ENCODE measurements at regions not wholly inside any gene's neighbourhood (a gene's known extent, or its start where the extent isn't known, plus 50 kb on each side); places are given as distances from the start of the nearest gene placed in this dataset.

DNA sequence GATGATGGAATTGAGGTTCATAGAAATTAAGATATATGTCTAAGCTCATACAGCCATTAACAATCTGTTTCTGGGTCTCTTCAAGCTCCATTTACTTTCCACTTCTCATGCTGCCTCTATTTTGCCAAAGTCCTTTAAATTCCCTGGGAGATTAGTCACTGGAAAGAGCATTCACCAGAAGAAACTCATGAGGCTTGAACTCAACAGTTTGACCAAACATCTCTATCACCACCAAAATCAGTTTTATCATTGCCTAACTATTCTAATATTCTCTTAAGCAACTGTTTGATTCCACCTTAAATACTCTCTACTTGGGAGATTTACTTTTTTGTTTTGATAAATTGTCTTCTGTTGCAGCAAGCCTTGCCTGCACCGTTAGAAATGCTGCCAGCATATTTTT lies 881.3 kb downstream of the KCNA4 start:
- Mint-ChIP-seq H3K27me3 (ENCODE audit: low read depth) (no peaks in the 10 kb centered on the region), H3K4me1 (no peaks in the 10 kb centered on the region), H3K27ac (no peak overlapping the region), H3K9me3 (no peaks in the 10 kb centered on the region), H3K36me3 (ENCODE audit: low read depth) (no peaks in the 10 kb centered on the region), H3K4me3 (no peak overlapping the region)
- TF ChIP-seq, protein P1, sequence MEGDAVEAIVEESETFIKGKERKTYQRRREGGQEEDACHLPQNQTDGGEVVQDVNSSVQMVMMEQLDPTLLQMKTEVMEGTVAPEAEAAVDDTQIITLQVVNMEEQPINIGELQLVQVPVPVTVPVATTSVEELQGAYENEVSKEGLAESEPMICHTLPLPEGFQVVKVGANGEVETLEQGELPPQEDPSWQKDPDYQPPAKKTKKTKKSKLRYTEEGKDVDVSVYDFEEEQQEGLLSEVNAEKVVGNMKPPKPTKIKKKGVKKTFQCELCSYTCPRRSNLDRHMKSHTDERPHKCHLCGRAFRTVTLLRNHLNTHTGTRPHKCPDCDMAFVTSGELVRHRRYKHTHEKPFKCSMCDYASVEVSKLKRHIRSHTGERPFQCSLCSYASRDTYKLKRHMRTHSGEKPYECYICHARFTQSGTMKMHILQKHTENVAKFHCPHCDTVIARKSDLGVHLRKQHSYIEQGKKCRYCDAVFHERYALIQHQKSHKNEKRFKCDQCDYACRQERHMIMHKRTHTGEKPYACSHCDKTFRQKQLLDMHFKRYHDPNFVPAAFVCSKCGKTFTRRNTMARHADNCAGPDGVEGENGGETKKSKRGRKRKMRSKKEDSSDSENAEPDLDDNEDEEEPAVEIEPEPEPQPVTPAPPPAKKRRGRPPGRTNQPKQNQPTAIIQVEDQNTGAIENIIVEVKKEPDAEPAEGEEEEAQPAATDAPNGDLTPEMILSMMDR (IDR thresholded peaks at IDR 0.05; ENCODE audit: unreplicated experiment in 3 of 3) = no peak

DNA sequence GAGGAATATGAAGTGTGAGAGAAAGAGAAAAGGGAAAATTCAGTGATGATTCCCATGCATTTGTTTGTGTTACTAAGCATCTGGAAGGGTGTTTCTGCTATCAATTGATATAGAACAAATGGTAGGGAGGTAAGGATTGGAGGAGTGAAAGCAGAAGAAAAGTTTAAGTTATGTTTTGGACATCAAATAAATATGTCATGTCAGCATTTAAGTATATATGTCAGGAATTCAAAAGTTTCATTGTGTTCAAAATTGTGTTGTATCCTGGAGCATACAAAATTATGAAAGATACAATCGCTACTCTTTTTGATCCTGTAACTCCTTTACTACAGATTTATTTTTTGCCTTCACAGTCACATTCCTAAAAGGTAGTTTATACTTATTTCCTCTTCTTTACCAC lies 885.8 kb downstream of the KCNA4 start:
- H3K9me3 Mint-ChIP-seq = no peaks in the 10 kb centered on the region
- H3K27ac Mint-ChIP-seq = no peak overlapping the region
- TF ChIP-seq, protein P1 (IDR thresholded peaks at IDR 0.05; ENCODE audit: unreplicated experiment in 3 of 3) = no peak
- no peaks in the 10 kb centered on the region for H3K36me3 Mint-ChIP-seq (ENCODE audit: low read depth)
- H3K4me1 Mint-ChIP-seq = no peaks in the 10 kb centered on the region
- no peaks in the 10 kb centered on the region for H3K27me3 Mint-ChIP-seq (ENCODE audit: low read depth)
- no peak overlapping the region for H3K4me3 Mint-ChIP-seq

DNA sequence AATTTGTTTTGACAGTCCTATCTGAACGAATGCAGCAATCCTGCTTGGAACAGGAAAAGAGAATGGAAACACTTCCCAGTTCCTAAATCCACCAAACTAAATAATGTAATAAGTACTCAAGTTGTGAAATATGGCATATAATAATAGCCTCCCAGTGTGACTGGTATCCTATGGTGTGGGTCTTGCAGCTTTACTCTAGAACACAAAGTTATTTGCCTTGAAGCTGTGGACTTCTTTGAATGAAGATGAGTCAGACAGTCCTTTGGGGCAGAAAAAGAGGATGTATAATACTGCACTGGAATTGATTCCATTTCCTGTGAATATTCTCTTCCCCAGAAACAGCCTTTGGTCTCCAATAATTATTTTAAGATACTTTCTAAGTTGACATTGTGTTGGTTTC lies 887.0 kb downstream of the KCNA4 start:
- Mint-ChIP-seq H3K27ac (no peak overlapping the region), H3K4me3 (no peak overlapping the region), H3K9me3 (no peaks in the 10 kb centered on the region), H3K36me3 (ENCODE audit: low read depth) (no peaks in the 10 kb centered on the region), H3K4me1 (no peaks in the 10 kb centered on the region), H3K27me3 (ENCODE audit: low read depth) (no peaks in the 10 kb centered on the region)
- TF ChIP-seq, protein P1 (IDR thresholded peaks at IDR 0.05; ENCODE audit: unreplicated experiment in 3 of 3) = no peak

DNA sequence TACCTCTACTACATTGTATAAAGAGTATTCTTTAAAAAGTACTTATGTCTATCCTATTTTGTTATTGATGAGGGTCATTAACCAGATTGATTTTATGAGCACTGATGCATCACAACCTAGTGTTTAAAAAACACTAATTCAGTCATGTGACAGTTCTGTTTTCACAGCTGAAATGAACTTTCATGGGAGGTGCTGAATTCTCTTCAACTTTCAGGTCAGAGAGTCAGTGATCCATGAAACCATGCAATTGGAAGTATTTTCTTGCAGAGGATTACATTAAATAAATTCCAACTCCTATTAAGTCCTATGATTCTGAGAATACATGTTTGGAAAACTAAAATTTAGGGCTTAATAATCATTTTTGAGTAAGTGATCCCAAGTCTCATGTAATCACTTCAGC lies 889.4 kb downstream of the KCNA4 start:
- no peaks in the 10 kb centered on the region for H3K27me3 Mint-ChIP-seq (ENCODE audit: low read depth)

DNA sequence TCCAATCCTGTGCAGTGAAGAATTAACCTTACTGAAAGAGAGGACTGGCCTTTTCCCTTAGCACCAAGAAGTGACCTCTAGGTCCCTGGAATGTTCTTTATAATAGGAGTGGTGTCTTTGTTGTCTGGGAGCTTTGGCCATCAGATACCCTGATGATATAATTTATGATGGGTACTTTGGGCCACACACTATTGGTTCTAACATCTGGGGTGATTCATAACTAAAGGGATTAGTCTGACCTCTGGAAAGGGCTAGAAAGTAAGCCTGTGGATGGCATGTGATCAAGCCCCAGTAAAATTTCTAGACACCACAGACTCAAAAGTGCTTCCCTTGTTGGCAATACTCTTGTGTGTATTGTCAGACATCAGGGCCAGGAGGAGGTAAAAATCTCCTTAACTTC lies 891.2 kb downstream of the KCNA4 start:
- no peak overlapping the region for H3K27ac Mint-ChIP-seq
- TF ChIP-seq, protein P1 (IDR thresholded peaks at IDR 0.05; ENCODE audit: unreplicated experiment in 3 of 3) = no peak
- H3K9me3 Mint-ChIP-seq = no peaks in the 10 kb centered on the region
- H3K4me3 Mint-ChIP-seq = no peak overlapping the region
- no peaks in the 10 kb centered on the region for H3K27me3 Mint-ChIP-seq (ENCODE audit: low read depth)
- H3K4me1 Mint-ChIP-seq = no peaks in the 10 kb centered on the region
- no peaks in the 10 kb centered on the region for H3K36me3 Mint-ChIP-seq (ENCODE audit: low read depth)

More for the DNA sequence above, 889.4 kb downstream of the KCNA4 start:
- Mint-ChIP-seq H3K27ac (peak overlapping the region in 1 of 3 experiments; percentile 50), H3K4me3 (no peak overlapping the region), H3K9me3 (no peaks in the 10 kb centered on the region), H3K36me3 (ENCODE audit: low read depth) (no peaks in the 10 kb centered on the region), H3K4me1 (no peaks in the 10 kb centered on the region)
- TF ChIP-seq, protein P1 (IDR thresholded peaks at IDR 0.05; ENCODE audit: unreplicated experiment in 3 of 3) = no peak

DNA sequence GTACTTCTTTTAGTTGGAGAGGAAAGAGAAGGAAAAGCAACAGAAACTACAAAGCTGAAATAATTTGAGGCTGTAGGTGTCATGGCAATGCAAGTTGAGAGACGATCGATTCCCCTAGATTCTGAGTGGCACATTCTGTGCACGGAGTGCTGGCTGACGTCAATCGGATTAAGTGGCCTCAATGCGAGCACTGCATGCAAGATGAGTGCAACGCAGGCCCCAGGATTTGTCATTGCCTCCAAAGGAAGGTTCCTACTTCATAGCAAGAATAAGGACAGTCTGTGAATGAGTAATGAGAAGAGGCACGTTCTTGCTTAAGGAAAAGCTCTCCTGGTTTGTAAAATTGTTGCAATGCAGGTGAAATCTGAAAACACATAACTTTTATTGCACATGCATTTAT lies 892.4 kb downstream of the KCNA4 start:
- Mint-ChIP-seq H3K9me3 (no peaks in the 10 kb centered on the region), H3K27me3 (ENCODE audit: low read depth) (no peaks in the 10 kb centered on the region), H3K4me3 (no peak overlapping the region), H3K36me3 (ENCODE audit: low read depth) (no peaks in the 10 kb centered on the region), H3K27ac (no peak overlapping the region), H3K4me1 (no peaks in the 10 kb centered on the region)
- TF ChIP-seq, protein P1 (IDR thresholded peaks at IDR 0.05; ENCODE audit: unreplicated experiment in 3 of 3) = no peak
